ENCODE measurements at regions not wholly inside any gene's neighbourhood (a gene's known extent, or its start where the extent isn't known, plus 50 kb on each side); places are given as distances from the start of the nearest gene placed in this dataset.

DNA sequence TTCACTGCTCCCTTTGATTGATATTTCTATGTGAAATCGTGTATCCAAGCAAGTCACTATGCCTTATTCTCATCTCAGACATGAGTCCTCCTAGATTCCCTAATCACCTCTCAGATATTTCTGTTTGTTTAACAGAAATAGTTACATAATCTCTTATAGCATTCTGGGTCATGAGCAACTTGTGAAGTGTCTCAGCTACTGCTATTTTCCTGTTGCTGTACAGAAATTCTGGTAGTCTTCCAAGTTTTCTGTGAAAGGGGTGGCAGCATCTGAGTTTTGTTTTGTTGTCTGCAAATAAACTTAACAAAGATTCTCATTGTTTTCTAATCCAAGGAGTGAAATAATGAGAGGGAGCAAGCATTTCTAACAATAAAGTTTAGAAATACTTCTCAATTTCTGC, 256.9 kb upstream of the ST8SIA4 start:
- TF ChIP-seq CTCF (IDR thresholded peaks at IDR 0.05; ENCODE audit: low read depth, low read length) = no peak
- TF ChIP-seq POLR2A (IDR thresholded peaks at IDR 0.05; ENCODE audit: extremely low read depth, insufficient read length) = no peak
